ENCODE measurements at regions not wholly inside any gene's neighbourhood (a gene's known extent, or its start where the extent isn't known, plus 50 kb on each side); places are given as distances from the start of the nearest gene placed in this dataset.

DNA sequence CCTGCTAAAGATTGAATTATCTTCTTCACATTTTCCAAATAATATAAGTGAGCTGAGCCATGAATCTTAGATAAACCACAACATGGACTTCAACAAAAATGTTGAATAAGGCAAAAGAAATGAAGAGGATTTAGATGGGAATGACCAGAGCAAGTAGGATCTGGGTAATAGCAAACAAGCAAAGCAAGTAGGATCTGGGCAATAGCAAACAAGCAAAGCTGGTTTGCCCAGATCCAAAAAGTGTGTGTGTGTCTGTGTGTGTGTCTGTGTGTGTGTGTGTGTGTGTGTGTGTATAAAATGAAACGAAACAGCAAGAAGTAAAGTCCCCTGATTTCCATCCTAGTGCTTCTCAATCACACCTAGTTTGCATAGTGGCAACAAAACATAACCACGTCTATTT, 549.1 kb downstream of the RERGL start:
- DNase-seq, result no peak

DNA sequence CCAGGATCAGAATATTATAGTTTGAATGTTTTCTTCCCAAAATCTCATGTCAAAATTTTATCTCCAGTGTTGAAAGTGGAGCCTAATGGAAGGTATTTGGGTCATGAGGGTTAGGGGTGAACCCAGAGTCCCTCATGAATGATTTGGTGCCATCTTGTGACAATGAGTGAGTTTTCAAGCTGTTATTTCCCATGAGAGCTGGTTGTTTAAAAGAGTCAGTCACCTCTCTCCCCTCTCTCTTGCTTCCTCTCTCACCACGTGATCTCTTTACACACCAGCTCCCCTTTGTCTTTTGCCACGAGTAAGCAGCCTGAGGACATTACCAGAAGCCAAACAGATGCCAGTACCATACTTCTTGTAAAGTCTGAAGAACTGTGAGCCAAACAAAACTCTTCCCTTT, 561.6 kb downstream of the RERGL start:
- no peak for DNase-seq

DNA sequence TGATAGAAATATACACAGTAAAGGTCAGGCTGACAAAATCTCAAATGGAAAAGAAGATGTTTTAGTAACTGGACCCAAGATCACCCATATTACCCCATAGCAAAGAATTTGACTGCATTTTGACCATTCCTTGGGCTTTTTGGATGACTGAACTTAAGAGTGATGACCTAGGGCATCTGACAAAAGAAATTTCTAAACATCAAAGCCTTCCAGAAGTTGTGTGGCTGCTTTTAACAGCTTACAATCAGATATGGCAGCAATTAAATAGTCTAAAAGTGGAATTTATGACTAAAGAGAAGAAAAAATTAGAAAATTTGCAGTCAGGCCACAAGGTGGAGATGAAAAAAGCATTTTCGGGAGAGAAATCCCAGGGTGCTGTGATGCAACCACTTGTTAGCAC, 563.0 kb downstream of the RERGL start:
- no peak for DNase-seq

DNA sequence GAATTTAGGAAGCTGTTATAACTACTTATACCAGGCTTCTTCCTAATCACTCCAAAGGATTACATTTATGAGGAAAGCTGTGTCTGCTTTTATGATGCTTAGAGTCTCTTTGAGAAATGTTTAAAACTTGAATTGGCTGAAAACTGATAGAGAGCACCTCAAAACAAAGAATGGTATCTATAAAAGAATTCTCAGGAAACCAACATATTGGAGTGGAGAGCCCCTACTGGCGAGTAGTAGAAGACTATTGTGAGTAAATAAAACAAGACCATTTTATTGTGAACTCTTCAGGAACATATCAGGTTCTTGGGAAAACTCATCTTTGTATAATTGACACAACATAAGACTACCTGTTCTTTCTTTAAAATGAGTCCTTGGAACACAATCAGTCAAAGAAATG, 578.6 kb downstream of the RERGL start:
- no peak for DNase-seq

DNA sequence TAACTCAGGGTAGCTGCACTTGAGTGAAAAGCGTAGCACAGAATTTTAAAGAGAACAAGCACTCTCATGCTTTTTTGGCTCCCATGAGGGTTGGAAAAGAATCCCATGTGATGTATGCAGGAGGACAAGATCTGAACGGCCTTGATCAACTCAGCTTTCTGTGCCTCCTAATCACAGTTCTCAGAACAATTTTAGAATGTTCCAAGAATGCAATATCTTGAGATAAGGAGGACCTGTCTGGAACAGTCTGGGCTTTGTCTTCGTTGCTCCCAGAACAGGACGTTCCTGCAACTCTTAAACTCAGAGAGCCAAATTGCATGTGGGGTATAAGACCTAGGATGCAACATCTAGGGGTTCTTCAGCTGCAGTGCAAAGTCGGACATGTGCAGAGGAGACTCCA, 582.7 kb downstream of the RERGL start:
- no peak for DNase-seq

DNA sequence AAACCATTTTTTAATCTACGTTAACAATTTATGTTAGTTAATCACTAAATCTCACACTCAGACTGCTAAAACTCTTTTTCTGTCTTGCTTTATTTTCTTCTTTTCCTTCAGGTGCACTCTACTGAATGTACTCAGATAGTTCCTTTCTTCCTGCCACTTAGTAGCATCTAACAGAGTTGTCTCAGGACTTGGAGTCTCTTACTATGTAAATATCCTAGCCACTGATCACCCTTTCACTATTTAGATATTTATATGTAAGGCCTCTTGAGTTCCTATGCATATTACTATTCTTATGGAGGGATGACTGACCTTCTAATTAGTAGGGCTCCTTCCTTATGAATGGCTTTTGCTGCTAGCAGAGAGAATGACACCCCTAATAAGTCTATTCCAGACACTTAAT, 586.3 kb downstream of the RERGL start:
- no peak for DNase-seq

DNA sequence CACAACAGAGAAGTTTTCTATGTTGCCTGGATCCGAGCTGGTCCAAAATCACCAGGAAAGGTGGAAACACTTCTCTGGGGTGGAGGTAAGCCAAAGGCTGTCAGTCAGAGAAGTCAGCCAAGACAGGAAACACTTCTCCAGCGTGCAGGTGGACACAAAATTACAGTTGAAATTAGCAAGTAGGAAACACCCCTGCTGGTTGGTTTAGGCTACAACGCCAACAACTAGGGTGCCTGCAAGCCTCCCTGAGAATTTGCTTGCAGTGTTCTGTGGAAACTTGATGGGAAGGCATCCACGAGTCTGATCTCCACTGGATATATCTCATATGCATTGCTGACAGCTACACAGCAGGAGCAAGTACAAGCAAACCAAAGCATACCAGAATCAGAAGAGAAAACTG, 600.5 kb downstream of the RERGL start:
- DNase-seq, result no peak

DNA sequence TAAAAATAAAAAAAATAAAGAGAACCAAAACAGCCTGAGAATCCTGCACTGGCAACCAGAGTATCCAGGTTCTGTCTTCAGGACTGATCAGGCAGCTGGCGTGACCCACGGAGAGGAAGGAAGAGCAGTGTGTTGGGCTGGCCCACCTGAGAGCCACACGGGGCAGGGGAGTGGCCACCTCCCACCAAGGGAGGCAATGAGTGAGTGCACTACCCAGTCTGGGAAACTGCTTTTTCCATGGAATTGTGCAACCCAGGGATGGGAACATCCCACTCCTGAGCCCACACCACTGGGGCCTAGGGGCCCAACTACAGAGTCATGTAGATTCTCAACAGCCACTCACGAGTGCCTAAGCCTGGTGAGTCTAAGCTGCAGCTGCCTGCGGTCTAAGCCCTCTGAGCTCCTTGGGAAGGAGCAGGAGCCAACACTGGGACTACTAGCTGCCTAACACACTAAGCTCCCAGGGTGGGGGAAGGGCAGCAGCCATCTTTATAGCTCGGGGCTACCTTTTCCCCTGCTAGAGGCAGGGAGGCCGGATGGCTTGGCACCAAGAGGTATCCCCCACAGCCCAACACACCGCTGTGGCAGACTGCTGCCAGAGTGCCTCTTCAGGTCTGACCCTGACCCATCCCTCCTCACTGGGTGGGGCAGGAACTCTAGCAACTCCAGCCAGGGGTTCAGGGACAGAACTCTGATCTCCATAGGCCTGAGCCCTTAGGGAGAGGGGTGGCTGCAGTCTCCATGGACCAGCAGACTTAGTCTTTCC, 610.9 kb downstream of the RERGL start:
- no peak for DNase-seq

DNA sequence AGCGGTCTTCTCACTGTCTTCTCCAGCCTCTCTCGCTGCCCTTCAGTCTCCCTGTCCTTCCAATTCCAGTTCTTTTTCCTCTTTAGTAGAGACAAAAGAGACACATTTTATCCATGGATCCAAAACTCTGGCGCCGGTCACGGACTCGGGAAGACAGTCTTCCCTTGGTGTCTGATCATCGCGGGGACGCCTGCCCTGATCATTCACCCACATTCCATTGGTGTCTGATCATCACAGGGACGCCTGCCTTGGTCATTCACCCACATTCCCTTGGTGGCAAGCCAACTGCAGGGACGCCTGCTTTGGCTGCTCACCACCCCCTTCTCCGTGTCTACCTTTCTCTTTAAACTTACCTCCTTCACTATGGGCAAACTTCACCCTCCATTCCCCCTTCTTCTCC, 619.5 kb downstream of the RERGL start:
- no peak for DNase-seq

DNA sequence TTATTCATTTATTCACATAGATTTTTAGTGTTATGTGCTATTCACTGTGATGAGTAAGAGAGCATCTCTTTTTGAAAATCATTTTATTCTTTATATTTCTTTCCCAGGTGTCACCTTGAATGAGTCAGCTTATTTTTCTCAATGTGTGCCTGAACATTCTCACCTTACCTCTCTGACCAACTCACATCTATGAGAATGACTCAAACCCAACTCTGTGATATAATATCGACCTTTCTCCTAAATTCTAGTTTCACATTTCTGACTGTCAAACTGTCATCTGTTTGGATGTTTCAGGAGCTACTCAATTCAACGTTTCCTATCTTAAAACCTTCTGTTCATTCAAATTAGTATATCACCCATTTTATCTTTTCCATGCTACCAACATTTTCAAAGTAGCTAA, 630.8 kb downstream of the RERGL start:
- no peak for DNase-seq

DNA sequence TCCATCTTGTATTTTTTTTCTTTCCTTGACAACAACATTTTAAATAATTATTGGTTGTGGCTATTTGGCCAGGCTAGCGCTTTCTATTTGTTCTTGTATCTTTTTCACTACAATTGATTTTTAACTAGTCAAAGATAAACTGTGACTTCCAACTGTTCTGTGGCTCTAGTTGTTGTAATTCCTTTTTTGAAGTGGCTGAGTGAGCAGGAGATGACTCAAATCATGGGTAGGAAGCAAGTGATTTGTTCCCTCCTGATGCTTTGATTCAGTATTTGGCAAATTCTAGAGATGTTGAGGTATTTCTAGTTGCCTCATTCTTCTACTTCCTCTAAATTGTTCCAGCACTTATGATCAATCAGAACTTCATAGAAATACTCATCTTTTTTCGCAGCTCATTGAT, 633.5 kb downstream of the RERGL start:
- DNase-seq, result no peak

DNA sequence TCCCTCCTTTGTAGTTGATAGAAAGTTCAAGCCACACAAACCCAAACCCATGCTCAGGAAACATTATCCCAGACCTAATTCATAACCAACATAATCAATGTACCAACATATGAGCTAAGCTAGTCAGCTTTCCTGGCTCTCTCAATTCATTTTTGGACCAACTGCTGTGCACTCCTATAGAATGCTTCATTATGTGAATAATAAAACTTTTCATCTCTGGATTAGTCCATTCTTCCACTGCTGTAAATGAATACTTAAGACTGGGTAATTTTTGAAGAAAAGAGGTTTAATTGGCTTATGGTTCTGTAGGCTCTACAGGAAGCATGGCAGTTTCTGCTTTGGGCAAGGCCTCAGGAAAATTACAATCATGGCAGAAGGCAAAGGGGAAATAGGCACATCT, 651.9 kb downstream of the RERGL start:
- DNase-seq, result no peak

DNA sequence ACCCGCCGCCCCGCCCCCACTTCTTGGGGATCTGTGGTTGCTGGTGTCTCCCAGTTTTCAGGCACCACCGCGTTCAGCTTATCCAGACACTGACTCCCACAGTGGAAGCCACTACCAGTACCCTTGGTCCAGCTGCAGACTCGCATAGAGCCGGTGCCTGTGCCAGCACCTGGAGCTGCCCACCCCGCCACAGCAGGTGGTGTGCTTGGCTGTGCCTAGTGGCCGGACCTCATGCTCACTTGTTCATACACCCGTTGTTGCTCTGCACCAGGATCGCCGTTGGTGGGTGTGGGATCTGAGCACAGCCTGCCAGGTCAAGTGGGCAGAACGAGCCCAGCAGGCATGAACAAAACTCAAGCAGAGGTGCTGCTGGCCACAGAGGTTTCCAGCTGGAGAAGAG, 673.2 kb downstream of the RERGL start:
- no peak for DNase-seq

DNA sequence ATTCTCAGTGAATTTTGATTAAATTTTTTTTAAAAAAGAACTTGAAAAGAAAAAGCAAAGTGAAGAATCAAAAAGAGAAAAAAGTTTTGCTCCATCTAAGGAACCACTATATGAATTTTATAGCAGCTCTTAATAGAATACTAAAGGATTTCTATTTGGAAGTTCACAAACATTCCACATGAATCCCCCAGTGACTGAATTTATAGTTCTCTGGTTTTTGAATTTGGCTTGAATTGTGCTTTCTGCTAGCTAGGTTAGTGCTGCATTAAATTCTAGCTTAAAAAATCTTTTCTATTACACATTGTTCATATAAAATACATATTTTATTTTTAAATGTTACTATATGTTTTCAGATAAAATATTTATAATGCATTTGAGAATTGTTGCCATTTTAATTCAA, 675.4 kb downstream of the RERGL start:
- DNase-seq, result no peak

DNA sequence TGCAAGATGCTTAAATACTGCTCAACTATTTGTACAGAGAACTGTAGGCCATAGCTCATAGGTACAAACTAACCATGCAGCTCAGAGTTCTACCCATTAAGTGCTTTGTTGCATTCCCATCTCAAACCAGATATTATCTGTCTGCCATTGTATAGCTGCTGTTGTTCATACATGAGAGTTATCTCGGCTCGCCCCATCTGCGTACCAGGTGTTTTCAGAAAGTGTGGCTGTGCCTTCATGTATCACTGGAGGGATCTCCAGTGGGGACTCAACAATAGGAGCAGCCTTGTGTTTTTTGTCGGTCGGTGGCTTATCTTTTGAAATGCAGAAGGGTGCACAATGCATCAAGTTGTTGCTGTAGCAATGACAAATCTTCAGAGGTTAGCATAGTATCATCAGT, 678.3 kb downstream of the RERGL start:
- no peak for DNase-seq

DNA sequence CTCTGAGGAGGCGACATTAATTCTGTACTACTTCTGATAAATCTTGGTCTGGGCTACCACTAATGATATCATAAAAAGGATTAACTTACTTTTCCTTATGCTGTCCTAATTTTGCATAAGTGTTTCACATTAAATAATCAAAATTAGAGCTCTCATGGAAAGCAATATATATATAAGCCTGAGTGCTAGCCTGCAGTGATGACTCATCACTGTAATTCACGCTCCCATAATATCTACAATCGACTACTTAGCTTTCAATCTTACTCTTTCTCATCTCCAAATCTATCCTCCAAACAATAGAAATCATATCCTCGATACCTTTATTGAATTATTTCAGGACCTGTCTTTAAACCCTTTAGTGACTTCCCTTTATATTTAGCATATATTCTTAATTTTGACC, 701.3 kb downstream of the RERGL start:
- DNase-seq, result no peak

DNA sequence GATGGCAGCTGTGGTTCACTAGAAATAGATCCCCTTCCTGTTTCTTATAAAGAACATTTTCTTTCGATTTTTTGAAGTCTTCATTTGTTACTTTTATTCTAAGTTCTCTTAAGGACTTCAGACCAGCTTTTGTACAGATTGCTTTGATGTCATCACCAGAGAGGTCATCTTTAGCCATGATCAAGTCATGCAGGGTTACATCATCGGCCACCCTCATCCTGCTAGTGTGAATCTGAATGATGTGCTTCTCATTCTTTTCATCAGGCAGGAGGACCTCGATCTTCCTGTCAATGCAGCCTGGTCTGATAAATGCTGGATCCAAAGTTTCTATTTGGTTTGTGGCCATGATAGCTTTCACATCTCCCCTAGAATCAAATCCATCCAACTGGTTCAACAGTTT, 706.7 kb downstream of the RERGL start:
- DNase-seq, result no peak

DNA sequence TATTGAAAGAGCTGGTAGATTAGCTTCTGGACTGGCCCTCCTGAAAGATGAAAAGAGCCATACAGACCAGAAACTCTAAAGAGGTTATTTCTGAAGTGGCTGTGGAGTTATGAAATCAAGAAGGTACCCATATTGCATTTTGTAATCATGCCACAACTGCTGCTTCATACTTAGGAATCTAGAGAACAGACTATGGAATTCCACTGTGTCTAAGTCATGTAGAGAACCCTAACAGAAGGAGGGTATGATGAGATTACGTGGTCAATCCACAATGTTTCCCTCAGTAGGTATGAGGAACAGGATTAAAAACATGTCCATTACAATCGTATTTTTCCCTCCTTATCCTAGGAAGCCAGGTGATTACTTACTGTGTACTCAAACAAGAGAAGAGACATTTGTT, 708.8 kb downstream of the RERGL start:
- DNase-seq, result no peak

DNA sequence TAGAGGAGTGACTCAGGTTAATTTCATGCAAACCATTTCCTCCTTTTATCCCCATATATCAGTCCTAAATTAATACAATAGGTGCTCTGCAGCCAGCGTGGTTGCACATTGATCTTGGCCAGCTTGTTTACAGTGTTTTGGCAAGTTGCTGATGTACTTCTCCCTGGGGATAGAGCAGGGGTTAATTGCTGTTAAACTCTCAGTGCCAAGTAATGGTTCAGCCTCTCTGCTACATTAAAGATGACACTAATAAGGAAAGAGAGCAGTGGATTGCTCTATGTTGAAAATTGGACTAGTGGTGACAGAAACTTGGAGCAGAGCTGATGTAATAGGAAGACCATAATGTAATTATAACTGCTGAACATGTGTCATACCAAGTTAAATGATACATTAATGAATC, 717.5 kb downstream of the RERGL start:
- DNase-seq, result no peak

DNA sequence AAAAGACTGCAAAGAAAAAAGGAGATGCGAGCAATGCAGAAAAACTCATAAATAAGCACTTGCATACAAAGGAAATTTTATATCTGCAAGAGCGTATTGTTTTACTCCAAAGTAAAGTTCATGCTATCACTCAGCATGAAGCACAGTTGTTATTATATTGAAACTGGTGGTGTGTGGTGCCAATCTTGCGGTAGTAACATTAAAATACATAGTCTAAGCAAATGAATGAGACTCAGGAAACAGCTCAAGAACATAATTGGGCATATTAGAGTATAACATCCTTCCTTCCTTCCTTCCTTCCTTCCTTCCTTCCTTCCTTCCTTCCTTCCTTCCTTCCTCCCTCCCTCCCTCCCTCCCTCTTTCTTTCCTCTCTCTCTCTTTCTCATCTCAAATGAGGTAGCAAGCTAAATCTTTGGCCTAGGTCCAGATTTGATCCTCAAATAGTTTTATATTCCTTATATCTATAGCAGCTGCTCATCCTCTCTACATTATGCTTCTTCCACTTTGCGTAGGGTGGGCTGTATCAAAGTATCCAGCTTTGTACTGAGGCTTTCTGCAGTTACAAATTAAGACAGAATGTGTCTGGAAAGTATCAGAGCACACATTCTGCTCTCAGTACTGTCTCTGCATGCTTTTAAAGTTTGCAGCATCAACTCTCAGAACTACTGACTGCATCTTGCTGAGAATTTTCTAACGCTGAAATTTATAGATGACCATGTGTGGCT, 718.3 kb downstream of the RERGL start:
- no peak for DNase-seq

DNA sequence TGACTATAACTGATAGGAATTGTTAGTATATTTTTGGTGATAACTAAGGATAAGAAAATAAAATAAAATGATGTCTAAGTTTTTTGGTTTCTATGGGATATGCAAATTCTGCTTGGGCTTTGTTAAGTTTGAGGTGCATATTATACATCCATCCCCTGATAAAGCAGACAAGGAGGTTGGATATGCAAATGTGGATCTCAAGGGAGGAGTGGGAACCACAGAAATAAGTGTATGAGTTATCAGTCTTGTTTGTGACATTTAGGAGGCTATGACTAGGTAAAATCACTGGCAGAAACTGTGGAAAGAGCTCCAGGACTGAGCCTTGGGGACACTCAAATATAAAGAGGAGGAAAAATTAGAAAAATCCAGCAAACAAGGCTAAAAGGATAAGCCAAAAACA, 719.4 kb downstream of the RERGL start:
- DNase-seq, result no peak

DNA sequence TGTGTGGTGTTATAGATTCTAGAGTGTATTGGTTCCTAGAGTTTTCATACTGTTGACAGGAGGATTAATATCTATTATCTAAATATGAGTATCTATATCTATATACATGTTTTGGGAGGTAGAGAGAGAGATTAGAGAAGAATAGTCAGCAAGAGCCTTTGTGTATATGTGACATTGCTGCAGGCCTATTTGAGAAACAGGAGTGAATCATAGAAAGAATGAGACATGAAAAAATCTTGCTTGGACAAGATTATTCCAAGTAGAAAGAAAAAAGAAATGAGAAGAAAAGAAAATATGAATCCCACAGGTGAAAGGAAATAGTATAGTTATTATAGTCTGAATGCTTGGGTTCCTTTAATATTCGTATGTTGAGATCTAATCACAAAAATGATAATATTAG, 720.4 kb downstream of the RERGL start:
- no peak for DNase-seq

DNA sequence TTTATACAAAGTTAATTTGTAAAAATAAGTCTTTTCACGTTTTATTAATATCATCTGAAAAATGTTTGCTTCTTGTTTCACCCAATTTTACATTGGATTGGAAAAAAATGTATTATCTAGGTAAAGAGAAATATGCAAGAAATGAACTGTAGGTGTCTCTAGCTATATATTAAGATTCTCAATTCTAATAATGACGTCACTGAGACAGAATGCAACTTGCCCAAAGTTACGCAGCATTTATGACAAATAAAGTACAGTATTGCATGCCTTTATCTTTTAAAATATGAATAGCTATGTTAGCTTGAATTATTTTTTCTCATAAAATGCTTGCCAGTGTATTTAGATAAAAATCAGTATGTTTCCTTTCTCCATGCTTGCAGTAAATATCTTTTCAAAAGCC, 728.8 kb downstream of the RERGL start:
- no peak for DNase-seq

DNA sequence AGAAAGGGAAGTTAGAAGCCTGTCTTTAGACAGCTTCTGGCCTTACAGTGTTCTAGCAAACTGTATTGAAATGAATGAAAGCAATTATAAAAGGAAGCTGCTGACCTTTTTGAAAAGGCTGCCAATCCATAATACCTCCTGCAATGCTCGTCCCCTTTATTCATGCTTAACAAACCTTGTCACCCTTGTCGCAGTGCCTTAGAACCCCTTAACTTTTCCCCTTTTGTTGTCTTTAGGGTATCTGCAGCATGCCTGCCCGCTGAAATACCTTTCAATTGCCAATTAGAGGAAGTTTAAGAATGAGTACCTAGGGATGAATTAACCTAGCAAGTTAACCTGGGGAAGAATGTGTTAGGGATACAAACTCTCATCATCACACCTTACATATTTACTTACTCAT, 731.2 kb downstream of the RERGL start:
- DNase-seq, result no peak
